Posterior cingulate gyrus (tissue), 11 donors: ENCODE measurements at regions not wholly inside any gene's neighbourhood (a gene's known extent, or its start where the extent isn't known, plus 50 kb on each side); places are given as distances from the start of the nearest gene placed in this dataset.

Source experiments
- DNase-seq, 10 donors: peaks; one replicate each; pipeline versions ENCODE4 v3.0.0 to v3.0.0-alpha.2; 2020 to 2021; ENCODE audit warnings: mixed read lengths in 3 of 10
- intact Hi-C: fragments of 100-400 bp; cut with DNase I; formaldehyde crosslinking; loops from one replicate; pipeline ENCODE4 v1.15.1; 2023

DNA sequence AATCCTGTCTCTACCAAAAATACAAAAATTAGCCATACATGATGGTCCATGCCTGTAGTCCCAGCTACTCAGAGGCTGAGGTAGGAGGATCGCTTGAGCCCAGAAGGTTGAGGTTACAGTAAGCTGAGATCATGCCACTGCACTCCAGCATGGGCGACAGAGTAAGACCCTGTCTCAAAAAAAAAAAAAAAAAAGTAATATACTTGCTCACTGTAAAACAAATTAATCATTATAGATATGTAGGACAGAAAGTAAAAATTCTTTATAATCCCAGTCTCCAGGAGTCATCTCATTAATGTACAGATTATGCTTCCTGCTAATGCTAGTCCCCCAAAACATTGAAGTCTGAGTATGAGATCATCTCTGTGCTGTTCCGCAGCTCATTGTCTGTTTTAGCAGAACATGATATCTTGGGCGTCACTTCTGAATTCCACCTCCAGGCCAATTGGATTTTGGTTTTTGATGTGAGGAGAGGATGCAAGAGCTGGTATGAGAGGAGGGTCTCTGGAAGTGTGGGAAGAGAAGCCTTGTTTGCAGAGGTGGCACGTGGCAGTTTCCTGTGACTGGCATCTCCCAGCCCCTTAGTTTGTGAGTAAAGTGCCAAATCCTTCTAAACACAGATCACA, 75.4 kb upstream of the NPAS1 start:
- no peak for DNase-seq
- intact Hi-C loops, result no loop called here

DNA sequence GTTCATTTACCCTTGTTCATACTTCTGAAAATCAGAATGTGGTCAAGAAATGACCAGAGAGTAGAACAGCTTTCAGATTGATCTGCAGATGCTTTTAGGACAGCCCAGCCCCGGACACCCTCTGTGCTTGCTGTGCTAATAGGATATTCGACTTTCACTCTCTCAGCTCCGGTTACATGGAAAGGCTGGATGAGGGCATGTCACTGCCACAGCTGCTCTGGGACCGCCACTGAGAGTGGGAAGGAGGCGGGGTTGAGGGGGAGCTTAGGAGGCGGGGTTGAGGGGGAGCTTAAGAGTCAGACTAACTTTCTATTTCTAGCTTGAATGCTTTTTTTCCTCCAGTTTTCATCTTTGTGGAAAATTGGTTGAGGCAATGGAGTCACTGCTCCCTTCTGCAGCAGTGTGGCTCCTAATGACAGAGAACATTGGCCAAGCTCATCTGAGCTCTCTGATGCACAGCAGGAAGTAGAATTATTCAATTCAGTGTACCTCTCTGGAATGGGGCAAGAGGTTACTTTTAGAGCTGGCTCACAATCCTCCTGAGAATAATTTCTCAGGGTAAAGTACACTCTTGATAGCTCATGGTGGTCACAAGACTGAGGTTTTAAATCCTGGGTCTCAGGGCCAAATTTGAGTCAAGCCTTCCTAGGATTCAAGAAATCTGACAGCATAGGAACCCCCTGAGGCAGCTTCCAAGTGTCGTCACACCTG, 74.6 kb upstream of the NPAS1 start:
- DNase-seq, result peak; percentile 43 to 96 (median 72)
- intact Hi-C loops, result no loop called here

GRCh38 chr19:46945694-46946489, 73.7 kb upstream of the NPAS1 start:
- DNase-seq, result no peak
- intact Hi-C loops, result no loop called here

DNA sequence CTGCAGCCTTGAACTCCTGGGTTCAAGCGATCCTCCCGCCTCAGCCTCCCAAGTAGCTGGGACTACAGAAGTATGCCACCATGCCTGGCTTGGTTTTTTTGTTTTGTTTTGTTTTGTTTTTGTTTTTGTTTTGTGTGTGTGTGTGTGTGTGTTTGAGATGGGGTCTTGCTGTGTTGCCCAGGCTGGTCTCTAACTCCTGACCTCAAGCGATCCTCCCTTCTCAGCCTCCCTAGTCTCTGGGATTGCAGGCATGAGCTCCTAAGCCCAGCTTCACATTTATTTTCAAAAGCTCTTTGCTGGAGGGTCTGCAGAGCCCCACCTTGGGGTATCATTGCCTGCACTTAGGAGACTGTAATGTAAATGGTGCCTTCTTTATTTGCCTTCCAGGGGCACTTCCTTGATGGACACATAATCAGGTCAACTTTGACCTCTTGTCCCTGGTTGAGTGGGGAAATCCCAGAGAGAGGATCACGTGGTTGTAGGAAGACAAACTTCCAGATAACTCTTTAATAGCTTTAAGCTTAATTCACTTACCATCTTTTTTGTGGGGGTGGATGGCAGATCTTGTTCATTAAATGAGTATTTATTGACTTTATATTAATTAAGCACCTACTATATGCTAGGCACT, 72.9 kb upstream of the NPAS1 start:
- DNase-seq, result no peak
- intact Hi-C loops, result no loop called here

- DNase-seq, result no peak
- intact Hi-C loops, result no loop called here
Observed at GRCh38 chr19:46947866-46948265, 71.8 kb upstream of the NPAS1 start.

DNA sequence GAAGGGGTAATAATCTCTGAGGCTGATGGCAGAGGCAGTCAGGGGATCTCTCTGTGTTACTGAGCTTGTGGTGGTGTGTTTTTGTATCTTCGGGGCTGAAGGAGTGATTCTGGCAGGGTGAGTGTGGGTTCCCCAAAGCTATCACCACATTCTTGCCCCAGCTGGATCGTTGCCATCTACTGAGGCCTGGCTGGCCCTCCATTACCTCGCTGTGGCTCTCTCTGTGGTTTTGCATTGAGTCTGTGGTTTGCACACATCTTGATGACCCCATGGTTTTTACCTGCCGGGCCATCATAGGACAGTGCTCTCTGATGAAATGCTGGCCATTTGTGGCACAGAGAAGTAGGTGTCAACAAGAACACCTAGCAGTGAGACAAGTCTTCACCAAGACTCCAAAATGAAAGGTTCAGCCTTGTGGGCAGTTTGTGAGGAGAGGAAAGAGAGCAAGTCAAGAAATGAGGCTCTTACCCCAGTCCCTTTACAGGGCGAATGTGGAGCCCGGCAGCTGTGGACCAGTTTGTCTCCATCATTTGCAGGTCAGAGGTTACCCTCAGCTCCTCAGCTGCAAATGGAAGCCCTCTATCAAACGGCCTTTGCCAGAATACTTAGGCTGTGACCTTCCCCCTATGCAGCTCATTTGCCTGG, 69.0 kb upstream of the NPAS1 start:
- no peak for DNase-seq
- intact Hi-C loops, result no loop called here

- peak in 4 of 10 donors; percentile 13 to 41 (median 22) for DNase-seq
- intact Hi-C loops, result no loop called here
Observed at GRCh38 chr19:46951171-46951986, 68.3 kb upstream of the NPAS1 start.

- DNase-seq, result no peak
- intact Hi-C loops, result no loop called here
Observed at GRCh38 chr19:46952874-46953273, 66.8 kb upstream of the NPAS1 start.

- intact Hi-C loops, result no loop called here
- DNase-seq, result no peak
Observed at GRCh38 chr19:46953955-46954501, 65.6 kb upstream of the NPAS1 start.

DNA sequence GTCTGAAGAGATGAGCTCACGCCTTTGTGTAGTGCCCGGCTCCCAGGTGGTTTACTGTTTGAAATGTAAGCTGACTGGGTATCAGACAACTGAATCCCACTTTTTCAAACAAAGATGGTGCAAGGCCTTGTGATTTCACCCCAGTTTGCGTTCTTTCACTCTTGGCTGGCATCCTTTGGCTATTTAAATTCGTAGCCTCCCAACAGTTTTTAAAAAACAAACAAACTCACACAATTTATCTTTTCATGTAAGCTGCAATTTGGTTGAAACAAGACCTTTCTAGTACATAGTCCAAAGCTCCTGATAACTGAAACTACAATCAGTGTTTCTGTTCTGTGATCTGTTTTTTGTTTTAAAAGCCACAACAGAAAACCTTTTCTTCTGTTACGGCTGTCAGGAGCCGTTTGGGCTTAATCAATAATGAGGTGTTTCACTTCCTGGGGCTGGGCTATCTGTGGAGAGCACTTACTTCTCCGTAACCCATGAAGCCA, 65.1 kb upstream of the NPAS1 start:
- DNase-seq, result no peak
- intact Hi-C loops, result no loop called here

DNA sequence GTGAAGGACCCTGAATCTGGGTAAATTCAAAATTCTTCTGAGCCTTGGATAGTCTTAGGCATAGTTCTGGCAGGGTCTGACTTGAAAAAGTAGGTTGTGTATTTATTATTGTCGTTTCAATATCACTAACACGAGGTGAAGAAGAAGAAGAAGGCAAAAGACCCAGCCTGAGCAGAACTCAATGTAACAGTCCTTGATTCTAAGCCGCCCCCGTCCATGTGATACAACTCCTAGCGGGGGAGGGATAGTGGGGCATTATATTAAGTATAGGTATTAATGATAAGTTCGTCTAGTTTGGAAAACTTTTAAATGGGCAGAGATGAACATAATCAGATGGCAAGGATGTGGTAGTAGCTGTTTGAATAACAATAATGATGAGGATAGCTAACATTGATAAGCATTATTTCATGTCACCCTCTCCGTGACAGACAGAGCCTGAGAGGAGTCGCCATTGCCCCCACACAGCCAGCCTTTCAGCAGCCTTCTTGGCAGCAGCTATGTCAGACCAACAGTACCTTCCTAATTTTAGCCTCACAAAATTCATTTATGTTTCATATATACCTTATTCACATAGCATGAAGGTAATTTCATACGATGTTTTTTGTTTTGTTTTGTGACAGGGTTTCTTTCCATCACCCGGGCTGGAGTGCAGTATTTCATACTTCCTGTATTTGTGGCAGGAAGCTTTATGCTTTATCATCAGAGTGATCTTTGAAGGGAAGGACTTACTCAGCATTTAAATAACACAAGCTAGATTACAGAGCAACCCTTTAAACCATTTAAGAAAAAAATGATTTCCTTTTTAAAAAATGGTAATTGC, 64.4 kb upstream of the NPAS1 start:
- intact Hi-C loops, result no loop called here
- DNase-seq, result no peak

DNA sequence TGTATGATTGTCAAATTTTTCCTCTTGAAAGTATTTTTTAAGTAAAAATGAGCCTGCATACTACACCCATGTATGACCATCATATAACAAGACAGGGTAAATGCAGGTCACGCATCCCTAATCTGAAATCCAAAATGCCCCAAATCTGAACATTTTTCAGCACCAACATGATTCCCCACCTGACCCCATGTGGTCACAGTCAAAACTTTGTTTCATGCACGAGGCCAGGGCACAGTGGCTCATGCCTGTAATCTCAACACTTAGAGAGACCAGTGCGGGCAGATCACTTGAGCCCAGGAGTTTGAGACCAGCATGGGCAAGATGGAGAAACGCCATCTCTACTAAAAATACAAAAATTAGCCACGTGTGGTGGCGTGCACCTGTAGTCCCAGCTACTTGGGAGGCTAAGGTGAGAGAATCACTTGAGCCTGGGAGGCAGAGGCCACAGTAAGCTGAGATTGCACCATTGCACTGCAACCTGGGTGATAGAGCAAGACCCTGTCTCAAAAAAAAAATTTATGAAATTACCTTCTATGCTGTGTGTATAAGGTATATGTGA, 63.7 kb upstream of the NPAS1 start:
- DNase-seq, result no peak
- intact Hi-C loops, result no loop called here

GRCh38 chr19:46958532-46958931, 61.1 kb upstream of the NPAS1 start:
- DNase-seq, result no peak
- intact Hi-C loops, result no loop called here

DNA sequence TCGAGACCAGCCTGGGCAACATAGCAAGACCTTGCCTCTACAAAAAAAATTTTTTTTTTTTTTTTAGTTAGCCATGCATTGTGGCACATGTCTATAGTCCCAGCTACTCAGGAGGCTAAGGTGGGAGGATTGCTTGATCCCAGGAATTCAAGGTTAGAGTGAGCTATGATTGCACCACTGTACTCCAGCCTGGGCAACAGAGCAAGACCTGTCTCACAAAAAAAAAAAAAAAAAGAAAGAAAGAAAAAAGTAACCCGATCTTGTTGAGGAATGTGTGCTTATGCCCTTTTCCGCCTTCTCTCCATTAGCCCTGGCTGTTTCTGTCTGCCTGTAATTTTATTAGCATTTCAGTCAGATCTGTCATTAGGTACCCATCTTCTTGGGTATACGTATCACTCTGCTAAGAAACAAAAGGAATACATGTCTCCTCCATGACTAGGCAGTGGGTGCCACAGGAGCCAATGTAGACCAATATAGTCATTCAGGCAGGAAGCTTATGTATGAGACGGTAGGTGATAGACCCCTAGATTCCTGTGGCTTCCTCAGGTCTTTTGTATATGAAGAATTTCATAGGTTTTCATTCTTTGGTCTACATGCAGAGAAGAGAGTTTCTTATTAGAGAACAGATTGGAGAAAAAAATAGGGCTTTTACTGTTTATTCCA, 59.6 kb upstream of the NPAS1 start:
- no peak for DNase-seq
- intact Hi-C loops, result no loop called here

DNA sequence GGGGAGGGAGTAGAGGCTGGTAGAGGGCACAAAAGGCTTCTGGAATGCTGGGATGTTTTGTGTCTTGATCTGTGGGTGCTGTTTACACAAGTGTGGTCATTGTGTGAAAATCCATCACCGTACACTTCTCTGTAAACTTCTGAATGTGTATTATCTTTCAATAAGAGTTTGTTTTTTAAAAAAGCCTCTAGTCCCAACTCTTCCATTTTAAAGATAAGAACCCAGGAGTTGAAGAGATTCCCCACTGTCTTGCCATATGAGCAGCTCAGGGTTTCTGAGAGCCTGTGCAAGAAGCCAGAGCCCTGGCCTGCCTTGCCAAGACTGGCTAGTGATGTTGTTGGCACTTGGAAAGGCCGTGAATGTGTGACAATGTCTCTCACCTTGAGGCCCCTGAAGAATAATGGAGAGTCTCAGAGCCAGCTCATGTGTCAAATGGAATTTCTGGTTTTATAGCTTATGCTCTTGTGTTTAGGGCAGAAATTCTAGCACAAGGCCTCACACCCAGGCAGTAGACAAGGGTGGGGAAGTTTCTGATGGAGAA, 57.5 kb upstream of the NPAS1 start:
- intact Hi-C loops, result no loop called here
- DNase-seq, result peak in 1 of 10 donors; percentile 8

DNA sequence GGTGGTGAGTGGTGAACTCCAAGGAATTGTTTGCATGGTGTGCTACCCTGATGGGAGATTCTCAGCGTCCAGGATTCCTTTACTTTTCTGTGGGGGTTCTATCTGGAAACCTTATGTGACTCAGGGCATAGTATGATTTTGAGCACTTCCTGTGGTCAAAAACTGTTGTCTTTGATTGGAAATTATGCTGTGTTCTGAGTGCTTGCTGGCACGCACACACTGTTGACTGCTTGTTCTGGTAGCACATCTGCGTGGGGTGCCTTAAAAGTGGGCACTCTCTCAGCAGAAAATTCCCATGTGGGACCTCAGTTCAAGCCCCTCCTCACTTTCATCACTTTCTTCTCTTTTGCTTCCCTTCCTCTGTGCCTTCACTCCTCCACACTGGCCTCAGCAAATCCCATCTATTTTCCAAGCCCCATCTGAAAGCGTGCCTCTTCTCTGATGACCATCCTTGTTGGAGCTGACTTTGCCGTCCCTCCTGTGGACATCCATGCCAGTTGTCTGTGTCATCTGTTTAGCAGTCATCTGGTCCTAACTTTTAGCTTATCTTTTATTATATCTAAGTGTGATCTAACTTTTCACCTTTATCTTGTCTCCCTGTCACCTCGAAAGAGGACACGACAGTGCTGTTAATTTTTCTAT, 56.4 kb upstream of the NPAS1 start:
- no peak for DNase-seq
- intact Hi-C loops, result no loop called here

DNA sequence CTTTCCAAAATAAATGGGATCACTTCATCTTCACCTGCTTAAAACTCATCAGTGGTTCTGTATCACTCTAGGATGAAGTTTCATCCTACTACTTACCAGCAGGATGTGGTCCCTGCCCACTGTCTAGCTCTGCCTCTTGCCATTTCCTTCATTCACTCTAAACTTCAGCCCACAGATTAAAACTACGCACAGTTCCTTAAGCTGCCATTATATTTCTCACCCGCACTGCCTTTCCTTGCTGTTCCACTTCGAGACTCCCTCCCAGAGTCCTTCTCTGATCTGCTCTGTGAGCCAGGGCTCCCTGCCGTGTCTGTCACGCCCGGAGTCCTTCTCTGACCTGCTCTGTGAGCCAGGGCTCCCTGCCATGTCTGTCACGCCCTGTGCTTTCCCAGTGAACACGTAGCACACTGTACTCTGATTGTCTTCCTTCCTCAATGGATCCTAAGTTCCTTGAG, 52.0 kb upstream of the NPAS1 start:
- DNase-seq, result peak in 1 of 10 donors; percentile 83

More for the DNA sequence above, 52.0 kb upstream of the NPAS1 start:
- intact Hi-C loops, result no loop called here
